OCI-LY3 (cell line): ENCODE measurements at regions not wholly inside any gene's neighbourhood (a gene's known extent, or its start where the extent isn't known, plus 50 kb on each side); places are given as distances from the start of the nearest gene placed in this dataset.

ENCODE experiments used
- CTCF ChIP-seq: fragments of 200-600, 300-600 bp; sonication (generic); IDR thresholded peaks from 2 replicates; pipeline ENCODE4 v1.5.1; 2014; ENCODE audit warnings: antibody characterized with exemption, low read length, low read depth
- EZH2phosphoT487 ChIP-seq: fragments of 200-600 bp; shearing (Covaris generic); IDR thresholded peaks from 2 replicates; pipeline ENCODE4 v1.6.1; 2018; ENCODE audit warnings: antibody characterized with exemption, mixed run types, low read depth

GRCh38 chr18:3340015-3340681 lies 78.2 kb downstream of the MYL12B start:
- no peak for TF ChIP-seq CTCF
- TF ChIP-seq EZH2phosphoT487, result no peak
